Activated gamma-delta T cell treated with anti-CD3 and anti-CD28 coated beads, Interleukin-2, amount 50 U/mL, for 16 hours (primary cell): ENCODE measurements at regions not wholly inside any gene's neighbourhood (a gene's known extent, or its start where the extent isn't known, plus 50 kb on each side); places are given as distances from the start of the nearest gene placed in this dataset.

Experiments
- DNase-seq: peaks from one replicate; pipeline ENCODE4 v3.0.0-alpha.2; 2020; ENCODE audit warnings: low read depth

GRCh38 chr7:22676385-22676784 is 50.6 kb upstream of the IL6 start:
- no peak for DNase-seq

- no peak for DNase-seq
These were observed 51.1 kb upstream of the IL6 start for GRCh38 chr7:22675917-22676343.

GRCh38 chr7:22675421-22675820 is 51.6 kb upstream of the IL6 start:
- DNase-seq: no peak

GRCh38 chr7:22672846-22673680 is 53.9 kb upstream of the IL6 start:
- DNase-seq: no peak

GRCh38 chr7:22671177-22671879 is 55.7 kb upstream of the IL6 start:
- no peak for DNase-seq

- no peak for DNase-seq
These were observed 56.6 kb upstream of the IL6 start for GRCh38 chr7:22670422-22670815.

GRCh38 chr7:22669692-22670421 is 57.1 kb upstream of the IL6 start:
- no peak for DNase-seq

GRCh38 chr7:22668971-22669401 is 58.0 kb upstream of the IL6 start:
- no peak for DNase-seq

- DNase-seq: no peak
These were observed 59.3 kb upstream of the IL6 start for GRCh38 chr7:22667562-22668239.

- DNase-seq: no peak
These were observed 59.8 kb upstream of the IL6 start for GRCh38 chr7:22667187-22667561.

GRCh38 chr7:22666732-22667131 is 60.3 kb upstream of the IL6 start:
- no peak for DNase-seq

GRCh38 chr7:22665923-22666322 is 61.1 kb upstream of the IL6 start:
- DNase-seq: no peak

- no peak for DNase-seq
These were observed 61.8 kb upstream of the IL6 start for GRCh38 chr7:22664988-22665798.

- DNase-seq: no peak
These were observed 63.3 kb upstream of the IL6 start for GRCh38 chr7:22663721-22664120.

- no peak for DNase-seq
These were observed 63.7 kb upstream of the IL6 start for GRCh38 chr7:22663357-22663718.

- no peak for DNase-seq
These were observed 64.2 kb upstream of the IL6 start for GRCh38 chr7:22662556-22663356.

- no peak for DNase-seq
These were observed 65.0 kb upstream of the IL6 start for GRCh38 chr7:22662036-22662435.

GRCh38 chr7:22660732-22661131 is 66.3 kb upstream of the IL6 start:
- DNase-seq: no peak

GRCh38 chr7:22660293-22660692 is 66.7 kb upstream of the IL6 start:
- DNase-seq: no peak

- DNase-seq: no peak
These were observed 67.3 kb upstream of the IL6 start for GRCh38 chr7:22659741-22660140.

GRCh38 chr7:22658031-22658430 is 69.0 kb upstream of the IL6 start:
- DNase-seq: no peak
